Neural crest cell (in vitro differentiated cells): ENCODE measurements at regions not wholly inside any gene's neighbourhood (a gene's known extent, or its start where the extent isn't known, plus 50 kb on each side); places are given as distances from the start of the nearest gene placed in this dataset.

ENCODE experiments used
- DNase-seq: peaks from one replicate; pipeline ENCODE4 v3.0.0; 2021; ENCODE audit warnings: low read depth, mixed read lengths, low spot score
- H3K27ac Mint-ChIP-seq: one replicate; pipeline ENCODE4 v1.8.0; 2021; ENCODE audit warnings: mild to moderate bottlenecking, mixed read lengths; ENCODE audit not compliant: unreplicated experiment
- H3K27me3 Mint-ChIP-seq: 2 replicates; pipeline ENCODE4 v1.8.0; 2021; ENCODE audit warnings: low read depth, mild to moderate bottlenecking, mixed read lengths
- H3K36me3 Mint-ChIP-seq: 2 replicates; pipeline ENCODE4 v1.8.0; 2021; ENCODE audit warnings: low read depth, mild to moderate bottlenecking, mixed read lengths
- H3K4me1 Mint-ChIP-seq: 2 replicates; pipeline ENCODE4 v1.8.0; 2021; ENCODE audit warnings: mixed read lengths
- H3K4me3 Mint-ChIP-seq: one replicate; pipeline ENCODE4 v1.8.0; 2021; ENCODE audit warnings: mild to moderate bottlenecking, mixed read lengths
- H3K9me3 Mint-ChIP-seq: 2 replicates; pipeline ENCODE4 v1.8.0; 2021; ENCODE audit warnings: mixed read lengths
- CTCF ChIP-seq: fragments of 200-600 bp; sonication (generic); conservative IDR thresholded peaks from 2 replicates; pipeline ENCODE4 v1.5.0; 2021; ENCODE audit warnings: antibody characterized with exemption, mild to moderate bottlenecking

GRCh38 chr4:71272976-71273375 is 65.8 kb upstream of the SLC4A4 start:
- Mint-ChIP-seq H3K27ac (no peak overlapping the region), H3K4me3 (no peak overlapping the region), H3K4me1 (peaks cover 43% of the 10 kb centered on the region), H3K9me3 (peaks cover 3% of the 10 kb centered on the region), H3K36me3 (no peaks in the 10 kb centered on the region), H3K27me3 (no peaks in the 10 kb centered on the region)
- TF ChIP-seq CTCF = no peak
- DNase-seq = no peak

GRCh38 chr4:71275004-71275403 is 63.8 kb upstream of the SLC4A4 start:
- Mint-ChIP-seq H3K27ac (peak overlapping the region; percentile 50), H3K27me3 (no peaks in the 10 kb centered on the region), H3K4me1 (peaks cover 28% of the 10 kb centered on the region), H3K9me3 (no peaks in the 10 kb centered on the region), H3K36me3 (no peaks in the 10 kb centered on the region), H3K4me3 (no peak overlapping the region)
- TF ChIP-seq CTCF = no peak
- no peak for DNase-seq

GRCh38 chr4:71275570-71275969 is 63.2 kb upstream of the SLC4A4 start:
- Mint-ChIP-seq H3K9me3 (no peaks in the 10 kb centered on the region), H3K4me3 (no peak overlapping the region), H3K27ac (no peak overlapping the region), H3K27me3 (no peaks in the 10 kb centered on the region), H3K36me3 (no peaks in the 10 kb centered on the region), H3K4me1 (peaks cover 25% of the 10 kb centered on the region)
- DNase-seq = no peak
- no peak for TF ChIP-seq CTCF

GRCh38 chr4:71277353-71277752 is 61.5 kb upstream of the SLC4A4 start:
- Mint-ChIP-seq H3K27me3 (no peaks in the 10 kb centered on the region), H3K4me3 (no peak overlapping the region), H3K27ac (no peak overlapping the region), H3K36me3 (no peaks in the 10 kb centered on the region), H3K9me3 (no peaks in the 10 kb centered on the region), H3K4me1 (peaks cover 29% of the 10 kb centered on the region)
- no peak for DNase-seq
- no peak for TF ChIP-seq CTCF

- Mint-ChIP-seq H3K27ac (peak overlapping the region; percentile 5), H3K27me3 (no peaks in the 10 kb centered on the region), H3K4me1 (peaks cover 24% of the 10 kb centered on the region), H3K4me3 (no peak overlapping the region), H3K9me3 (no peaks in the 10 kb centered on the region), H3K36me3 (no peaks in the 10 kb centered on the region)
- DNase-seq = no peak
- no peak for TF ChIP-seq CTCF
Observed at GRCh38 chr4:71283642-71284257, 55.1 kb upstream of the SLC4A4 start.

- Mint-ChIP-seq H3K4me1 (peaks cover 16% of the 10 kb centered on the region), H3K9me3 (no peaks in the 10 kb centered on the region), H3K4me3 (no peak overlapping the region), H3K27ac (no peak overlapping the region), H3K36me3 (no peaks in the 10 kb centered on the region), H3K27me3 (no peaks in the 10 kb centered on the region)
- no peak for DNase-seq
- no peak for TF ChIP-seq CTCF
Observed at GRCh38 chr4:71287305-71287704, 51.5 kb upstream of the SLC4A4 start.
